NCI-H460 (cell line): ENCODE measurements at regions not wholly inside any gene's neighbourhood (a gene's known extent, or its start where the extent isn't known, plus 50 kb on each side); places are given as distances from the start of the nearest gene placed in this dataset.
"Not testable (repeated sequence)": the region's sequence is repeated elsewhere in the genome, so short reads cannot be mapped to it uniquely, and the experiment has no call there.

Experiments used
- DNase-seq: peaks from one replicate; pipeline ENCODE4 v3.0.0-alpha.2; 2016; ENCODE audit warnings: low read depth; ENCODE audit errors: extremely low read depth

- no peak for DNase-seq
Measured at GRCh38 chr13:50153876-50154275, 138.6 kb downstream of the KCNRG start.

DNA sequence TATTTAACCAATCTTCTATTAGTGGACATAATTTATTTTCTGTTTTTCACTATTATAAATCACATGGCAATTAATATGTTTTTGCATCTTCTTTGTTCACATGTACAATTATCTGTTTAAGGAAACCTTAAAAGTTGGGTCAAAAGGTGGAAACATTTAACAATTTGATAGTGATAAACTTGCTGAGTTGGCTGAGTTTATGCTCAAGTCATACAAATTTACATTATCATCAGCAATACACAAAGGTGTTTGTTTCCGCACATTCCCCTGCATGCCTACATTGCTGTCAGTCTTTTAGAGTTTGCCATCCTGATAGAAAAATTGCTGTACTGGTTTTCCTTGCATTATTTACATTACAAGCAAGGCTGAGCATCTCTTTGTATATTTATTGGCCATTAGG lies 139.5 kb downstream of the KCNRG start:
- no peak for DNase-seq

- no peak for DNase-seq
Measured at GRCh38 chr13:50156140-50156539, 140.9 kb downstream of the KCNRG start.

GRCh38 chr13:50156561-50157127 lies 141.4 kb downstream of the KCNRG start:
- no peak for DNase-seq

- no peak for DNase-seq
Measured at GRCh38 chr13:50158385-50159165, 143.3 kb downstream of the KCNRG start.

DNA sequence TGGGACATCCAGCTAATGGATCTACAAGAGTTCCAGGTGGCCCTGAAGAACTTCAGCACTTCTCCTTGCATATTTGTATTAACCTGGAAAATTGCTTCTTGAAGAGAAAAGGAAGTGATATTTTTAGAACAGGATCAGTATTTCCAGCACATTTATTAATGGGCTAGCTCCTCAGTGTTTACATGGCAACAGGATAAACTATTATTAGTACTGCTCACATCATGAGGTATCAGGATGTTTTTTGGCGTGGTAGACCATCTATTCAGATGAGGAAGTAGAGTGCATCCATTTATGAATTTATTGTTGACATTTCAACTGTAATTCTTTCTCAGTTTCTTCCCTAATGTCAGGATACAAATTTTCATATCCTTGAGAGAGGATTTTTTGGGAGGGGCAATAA lies 144.4 kb downstream of the KCNRG start:
- no peak for DNase-seq

- DNase-seq, result peak; percentile 18
Measured at GRCh38 chr13:50161052-50161451, 145.8 kb downstream of the KCNRG start.

DNA sequence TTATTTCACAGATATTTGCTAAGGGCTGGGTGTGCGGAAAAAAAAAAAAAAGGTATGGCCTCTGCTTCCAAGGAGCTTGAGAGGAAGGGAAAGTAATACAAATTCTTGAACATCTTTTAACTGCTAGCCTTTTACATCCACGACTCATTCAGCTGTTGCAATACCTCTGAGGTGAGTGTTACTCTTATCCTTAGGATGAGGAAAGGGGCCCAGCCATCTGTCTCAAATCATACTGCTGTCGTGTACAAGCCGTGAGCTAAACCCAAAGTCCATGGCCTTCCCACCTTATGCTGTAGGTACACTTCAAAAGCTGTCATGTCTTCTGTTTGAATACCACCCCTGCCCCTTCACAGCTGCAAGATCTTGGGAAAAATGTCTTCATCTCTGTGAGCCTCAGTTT lies 146.8 kb downstream of the KCNRG start:
- DNase-seq, result no peak

DNA sequence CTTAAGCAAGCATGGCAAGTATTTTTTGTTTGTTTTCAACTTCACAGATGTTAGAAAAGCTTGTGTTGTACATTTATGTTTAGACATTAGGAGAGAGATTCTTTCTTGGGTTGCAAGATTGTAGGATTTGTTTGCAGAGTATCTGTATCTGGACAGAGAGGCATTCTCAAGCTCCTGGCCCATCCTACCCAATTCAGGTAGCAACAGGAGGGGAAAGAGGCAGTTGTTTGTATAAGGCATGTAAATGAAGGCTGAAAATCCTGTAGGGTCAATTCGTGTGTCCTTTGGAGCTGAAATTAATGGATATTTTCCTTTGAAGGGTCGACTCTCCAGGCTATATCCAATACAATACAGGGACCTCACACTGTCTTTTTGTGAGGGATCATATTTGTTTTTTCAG lies 147.3 kb downstream of the KCNRG start:
- DNase-seq, result no peak

GRCh38 chr13:50167224-50167947 lies 152.1 kb downstream of the KCNRG start:
- DNase-seq, result no peak

- no peak for DNase-seq
Measured at GRCh38 chr13:50167967-50168366, 152.7 kb downstream of the KCNRG start.

DNA sequence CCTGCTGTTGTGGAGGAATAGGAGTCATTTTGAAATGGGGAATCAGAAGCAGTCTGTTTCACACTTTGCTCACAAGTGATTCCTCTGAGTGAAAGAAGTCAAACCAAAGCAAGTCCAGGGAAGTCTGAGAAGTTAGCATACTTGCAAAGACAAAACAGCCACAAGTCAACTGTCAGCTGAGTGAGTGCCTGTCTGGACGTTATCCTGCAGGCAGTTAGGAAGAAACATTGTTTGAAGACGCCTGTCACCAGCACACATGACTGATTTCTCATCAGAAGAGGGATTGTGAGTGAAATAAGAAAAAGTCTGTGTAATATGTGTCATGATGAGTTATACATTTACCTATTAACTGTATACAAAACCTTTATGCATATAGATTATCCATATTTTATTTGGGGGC lies 153.5 kb downstream of the KCNRG start:
- DNase-seq, result no peak

- DNase-seq, result peak; percentile 19
Measured at GRCh38 chr13:50170447-50171037, 155.3 kb downstream of the KCNRG start.

- DNase-seq, result no peak
Measured at GRCh38 chr13:50171590-50172282, 156.5 kb downstream of the KCNRG start.

DNA sequence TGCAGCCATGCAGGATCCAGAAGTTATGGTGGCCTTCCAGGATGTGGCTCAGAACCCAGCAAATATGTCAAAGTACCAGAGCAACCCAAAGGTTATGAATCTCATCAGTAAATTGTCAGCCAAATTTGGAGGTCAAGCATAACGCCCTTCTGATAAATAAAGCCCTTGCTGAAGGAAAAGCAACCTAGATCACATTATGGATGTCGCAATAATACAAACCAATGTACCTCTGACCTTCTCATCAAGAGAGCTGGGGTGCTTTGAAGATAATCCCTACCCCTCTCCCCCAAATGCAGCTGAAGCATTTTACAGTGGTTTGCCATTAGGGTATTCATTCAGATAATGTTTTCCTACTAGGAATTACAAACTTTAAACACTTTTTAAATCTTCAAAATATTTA lies 157.8 kb downstream of the KCNRG start:
- not testable (repeated sequence) for DNase-seq

- DNase-seq, result no peak
Measured at GRCh38 chr13:50174630-50175029, 159.4 kb downstream of the KCNRG start.

- DNase-seq, result no peak
Measured at GRCh38 chr13:50179977-50180376, 164.7 kb downstream of the KCNRG start.

DNA sequence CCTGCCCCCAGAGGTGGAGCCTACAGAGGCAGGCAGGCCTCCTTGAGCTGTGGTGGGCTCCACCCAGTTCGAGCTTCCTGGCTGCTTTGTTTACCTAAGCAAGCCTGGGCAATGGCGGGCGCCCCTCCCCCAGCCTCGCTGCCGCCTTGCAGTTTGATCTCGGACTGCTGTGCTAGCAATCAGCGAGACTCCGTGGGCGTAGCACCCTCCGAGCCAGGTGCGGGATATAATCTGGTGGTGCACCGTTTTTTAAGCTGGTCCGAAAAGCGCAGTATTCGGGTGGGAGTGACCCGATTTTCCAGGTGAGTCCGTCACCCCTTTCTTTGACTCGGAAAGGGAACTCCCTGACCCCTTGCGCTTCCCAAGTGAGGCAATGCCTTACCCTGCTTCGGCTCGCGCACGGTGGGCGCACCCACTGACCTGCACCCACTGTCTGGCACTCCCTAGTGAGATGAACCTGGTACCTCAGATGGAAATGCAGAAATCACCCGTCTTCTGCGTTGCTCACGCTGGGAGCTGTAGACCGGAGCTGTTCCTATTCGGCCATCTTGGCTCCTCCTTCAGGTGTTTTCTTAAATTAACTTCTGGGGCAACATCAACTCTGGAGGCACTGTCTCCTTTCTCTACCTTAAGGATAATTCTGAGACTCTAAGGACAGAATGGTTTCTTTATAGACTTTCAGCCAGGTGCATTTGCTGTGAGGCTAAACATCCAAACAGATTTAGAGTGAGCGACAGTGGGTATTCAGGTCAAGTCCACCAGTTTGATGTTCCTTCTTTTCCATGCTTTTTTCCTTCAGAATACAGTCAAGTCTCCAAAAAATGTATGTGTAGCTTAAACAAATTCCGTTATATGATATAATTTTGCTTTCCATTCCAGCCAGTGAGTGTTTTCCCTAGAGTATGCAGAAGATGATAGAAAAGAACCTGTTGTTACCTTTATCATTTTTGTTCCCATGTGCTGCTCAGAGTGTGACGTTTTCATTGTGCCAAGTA lies 170.8 kb downstream of the KCNRG start:
- DNase-seq, result not testable (repeated sequence)

DNA sequence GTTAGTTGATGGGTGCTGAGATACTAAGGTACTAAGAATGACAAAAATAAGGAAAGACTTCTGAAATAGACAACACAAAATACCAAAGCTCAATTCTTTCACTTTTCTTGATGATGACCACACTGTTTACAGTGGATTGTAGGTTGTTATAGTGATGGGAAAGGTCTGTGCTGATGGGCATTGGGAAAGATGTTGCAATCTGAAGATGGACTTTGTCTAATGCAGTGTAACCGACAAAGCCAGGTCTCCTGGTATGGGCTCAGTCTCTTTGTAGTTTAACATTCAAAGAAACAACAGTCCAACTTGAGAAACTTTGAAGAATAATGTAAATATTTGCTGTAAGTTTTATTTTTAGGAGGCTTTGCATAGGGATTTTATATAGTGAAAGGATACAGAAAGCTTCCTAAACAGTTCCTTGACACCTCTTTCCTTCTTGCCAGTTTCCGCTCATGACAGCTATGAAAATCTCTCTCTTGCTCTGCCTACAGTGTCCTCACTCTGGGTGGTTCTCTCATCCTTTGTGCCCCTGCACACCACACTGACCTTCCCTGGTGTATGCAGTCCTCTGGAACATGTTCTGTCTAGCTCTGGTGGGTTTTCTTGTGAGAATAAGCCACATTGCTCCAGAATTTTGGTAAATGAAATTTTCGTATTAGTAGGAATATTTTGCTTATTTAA lies 172.2 kb downstream of the KCNRG start:
- no peak for DNase-seq
